ENCODE measurements at regions not wholly inside any gene's neighbourhood (a gene's known extent, or its start where the extent isn't known, plus 50 kb on each side); places are given as distances from the start of the nearest gene placed in this dataset.

DNA sequence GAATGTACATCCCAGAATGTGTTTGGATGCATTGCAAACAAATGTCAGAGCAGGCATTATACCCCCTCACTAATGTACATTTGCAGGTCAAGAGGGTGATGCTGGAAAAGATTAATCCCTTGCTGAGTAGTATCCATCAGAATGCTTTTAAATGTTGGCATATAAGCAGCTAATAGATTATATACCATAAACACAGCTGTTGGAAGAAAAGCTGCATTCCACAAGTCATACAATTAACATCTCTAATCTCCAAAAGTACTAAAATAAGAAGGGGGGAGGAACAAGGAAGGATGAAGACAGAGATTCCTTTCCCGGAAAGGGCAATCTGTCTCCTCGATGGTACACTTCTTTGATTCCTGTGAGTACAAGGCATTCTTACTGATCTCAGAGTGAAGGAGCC lies 445.7 kb upstream of the CDIN1 start:
- TF ChIP-seq, protein P1, sequence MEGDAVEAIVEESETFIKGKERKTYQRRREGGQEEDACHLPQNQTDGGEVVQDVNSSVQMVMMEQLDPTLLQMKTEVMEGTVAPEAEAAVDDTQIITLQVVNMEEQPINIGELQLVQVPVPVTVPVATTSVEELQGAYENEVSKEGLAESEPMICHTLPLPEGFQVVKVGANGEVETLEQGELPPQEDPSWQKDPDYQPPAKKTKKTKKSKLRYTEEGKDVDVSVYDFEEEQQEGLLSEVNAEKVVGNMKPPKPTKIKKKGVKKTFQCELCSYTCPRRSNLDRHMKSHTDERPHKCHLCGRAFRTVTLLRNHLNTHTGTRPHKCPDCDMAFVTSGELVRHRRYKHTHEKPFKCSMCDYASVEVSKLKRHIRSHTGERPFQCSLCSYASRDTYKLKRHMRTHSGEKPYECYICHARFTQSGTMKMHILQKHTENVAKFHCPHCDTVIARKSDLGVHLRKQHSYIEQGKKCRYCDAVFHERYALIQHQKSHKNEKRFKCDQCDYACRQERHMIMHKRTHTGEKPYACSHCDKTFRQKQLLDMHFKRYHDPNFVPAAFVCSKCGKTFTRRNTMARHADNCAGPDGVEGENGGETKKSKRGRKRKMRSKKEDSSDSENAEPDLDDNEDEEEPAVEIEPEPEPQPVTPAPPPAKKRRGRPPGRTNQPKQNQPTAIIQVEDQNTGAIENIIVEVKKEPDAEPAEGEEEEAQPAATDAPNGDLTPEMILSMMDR (IDR thresholded peaks at IDR 0.05; ENCODE audit: poor library complexity, severe bottlenecking), result no peak
- H3K27ac ChIP-seq (ENCODE audit: poor library complexity, severe bottlenecking), result no peak overlapping the region
- H3K27me3 ChIP-seq (ENCODE audit: insufficient read depth, poor library complexity, severe bottlenecking), result no peaks in the 10 kb centered on the region
- peak; percentile 43 for ATAC-seq (ENCODE audit: low read depth)
- no peak overlapping the region for H3K4me3 ChIP-seq (ENCODE audit: severe bottlenecking)
- H3K9me3 ChIP-seq (ENCODE audit: severe bottlenecking), result no peaks in the 10 kb centered on the region
- no peaks in the 10 kb centered on the region for H3K36me3 ChIP-seq (ENCODE audit: low read depth)
- H3K4me1 ChIP-seq (ENCODE audit: insufficient read depth, poor library complexity, severe bottlenecking), result peaks cover 14% of the 10 kb centered on the region
- DNase-seq (ENCODE audit: low spot score), result no peak

DNA sequence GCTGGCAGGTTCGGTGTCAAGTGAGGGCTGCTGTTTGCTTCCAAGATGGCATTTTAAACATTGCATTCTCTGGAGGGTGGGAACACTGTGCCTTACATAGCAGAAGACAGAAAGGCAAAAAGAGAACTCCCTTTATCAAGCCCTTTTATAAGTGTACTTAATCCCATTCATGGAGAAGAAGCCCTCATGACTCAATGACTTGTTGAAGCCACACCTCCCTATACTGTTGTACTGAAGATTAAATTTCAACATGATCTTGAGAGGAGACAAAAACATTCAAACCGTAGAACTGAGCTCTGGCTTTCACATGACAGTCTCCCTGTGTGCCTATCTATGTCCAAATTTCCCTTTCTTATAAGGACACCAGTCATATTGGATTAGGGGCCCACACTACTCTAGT lies 443.4 kb upstream of the CDIN1 start:
- H3K27ac ChIP-seq (ENCODE audit: poor library complexity, severe bottlenecking), result no peak overlapping the region
- ATAC-seq (ENCODE audit: low read depth), result 0 out of 3 replicates have a peak, but pooled peaks have one; percentile 10

DNA sequence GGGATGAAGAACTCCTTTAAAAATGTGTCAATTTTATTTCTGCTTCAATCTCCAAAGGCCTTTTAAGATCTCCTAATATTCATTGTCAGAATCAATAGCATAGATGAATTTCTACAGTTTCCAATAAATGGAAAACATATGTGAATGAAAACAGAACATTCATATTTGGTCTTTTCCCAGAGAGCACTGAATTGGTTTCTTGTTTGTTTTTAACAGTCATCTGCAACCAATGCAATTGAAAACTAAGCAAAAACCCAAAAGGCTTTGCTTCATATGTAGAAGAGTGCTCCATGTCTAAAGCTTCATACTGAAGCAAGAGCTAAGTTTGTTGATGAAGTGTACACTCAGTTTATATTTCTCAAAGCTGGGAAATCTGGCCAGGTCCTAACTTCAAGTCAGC lies 426.5 kb upstream of the CDIN1 start:
- DNase-seq (ENCODE audit: low spot score) (no peak), ATAC-seq (ENCODE audit: low read depth) (no peak)
- H3K4me1 ChIP-seq (ENCODE audit: insufficient read depth, poor library complexity, severe bottlenecking), result no peaks in the 10 kb centered on the region
- H3K27me3 ChIP-seq (ENCODE audit: insufficient read depth, poor library complexity, severe bottlenecking), result no peaks in the 10 kb centered on the region
- no peak overlapping the region for H3K27ac ChIP-seq (ENCODE audit: poor library complexity, severe bottlenecking)
- TF ChIP-seq, protein P1 (IDR thresholded peaks at IDR 0.05; ENCODE audit: poor library complexity, severe bottlenecking), result no peak
- H3K9me3 ChIP-seq (ENCODE audit: severe bottlenecking), result peaks cover 4% of the 10 kb centered on the region
- H3K4me3 ChIP-seq (ENCODE audit: severe bottlenecking), result no peak overlapping the region
- H3K36me3 ChIP-seq (ENCODE audit: low read depth), result no peaks in the 10 kb centered on the region

More for the DNA sequence above, 443.4 kb upstream of the CDIN1 start:
- no peak for DNase-seq (ENCODE audit: low spot score)
- no peaks in the 10 kb centered on the region for H3K9me3 ChIP-seq (ENCODE audit: severe bottlenecking)
- TF ChIP-seq, protein P1 (IDR thresholded peaks at IDR 0.05; ENCODE audit: poor library complexity, severe bottlenecking), result no peak
- H3K4me3 ChIP-seq (ENCODE audit: severe bottlenecking), result no peak overlapping the region
- H3K27me3 ChIP-seq (ENCODE audit: insufficient read depth, poor library complexity, severe bottlenecking), result no peaks in the 10 kb centered on the region
- H3K36me3 ChIP-seq (ENCODE audit: low read depth), result no peaks in the 10 kb centered on the region
- peaks cover 8% of the 10 kb centered on the region for H3K4me1 ChIP-seq (ENCODE audit: insufficient read depth, poor library complexity, severe bottlenecking)

DNA sequence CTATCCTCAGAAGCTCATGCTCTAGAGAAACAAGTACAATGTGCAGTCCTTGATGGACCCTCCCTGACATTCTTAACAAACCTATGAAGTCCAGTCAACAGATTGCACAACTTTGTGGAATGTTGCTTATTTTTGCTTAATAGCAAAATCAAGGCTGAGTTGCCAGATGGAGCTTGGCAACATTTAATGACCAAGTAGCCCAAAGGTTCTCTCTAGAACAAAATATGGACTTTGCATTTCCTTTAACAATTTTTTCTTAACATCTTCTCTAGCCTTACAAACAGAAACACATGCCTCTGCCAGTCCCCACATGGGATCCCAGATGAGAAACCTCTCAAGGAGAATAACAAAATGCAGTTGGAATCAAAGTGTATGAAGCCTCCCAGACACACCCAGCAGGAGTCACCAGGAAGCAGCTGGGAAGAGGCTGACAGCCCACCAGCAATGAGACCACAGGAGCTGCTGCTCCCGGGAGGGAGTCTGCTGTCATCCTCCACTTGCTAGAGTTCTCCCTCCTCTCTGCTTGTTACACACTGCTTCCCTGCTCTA lies 422.5 kb upstream of the CDIN1 start:
- no peaks in the 10 kb centered on the region for H3K27me3 ChIP-seq (ENCODE audit: insufficient read depth, poor library complexity, severe bottlenecking)
- no peak overlapping the region for H3K4me3 ChIP-seq (ENCODE audit: severe bottlenecking)
- DNase-seq (ENCODE audit: low spot score) (no peak), ATAC-seq (ENCODE audit: low read depth) (peak; percentile 52; the same call in 1 of the 3 replicates)
- no peak overlapping the region for H3K27ac ChIP-seq (ENCODE audit: poor library complexity, severe bottlenecking)
- no peaks in the 10 kb centered on the region for H3K36me3 ChIP-seq (ENCODE audit: low read depth)
- H3K9me3 ChIP-seq (ENCODE audit: severe bottlenecking), result no peaks in the 10 kb centered on the region
- TF ChIP-seq, protein P1 (IDR thresholded peaks at IDR 0.05; ENCODE audit: poor library complexity, severe bottlenecking), result no peak
- H3K4me1 ChIP-seq (ENCODE audit: insufficient read depth, poor library complexity, severe bottlenecking), result no peaks in the 10 kb centered on the region

DNA sequence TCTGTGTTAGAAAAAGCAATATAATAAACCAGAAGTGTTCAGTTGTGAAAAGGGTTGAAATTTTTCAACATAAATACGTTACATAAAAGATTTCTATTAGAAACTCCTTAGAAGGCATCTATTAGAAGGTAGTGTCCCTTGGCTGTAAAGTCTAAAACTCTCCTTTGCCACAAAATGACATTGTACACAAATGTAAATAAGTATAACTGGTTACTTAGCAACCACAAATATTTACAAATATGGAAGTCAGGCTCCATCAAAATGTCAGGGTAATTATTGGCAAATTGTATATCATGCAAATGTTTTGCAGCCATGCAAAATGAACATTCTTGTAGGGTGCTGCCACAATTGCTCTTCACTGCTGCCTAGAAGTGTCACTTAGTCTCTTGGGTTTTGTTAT lies 419.1 kb upstream of the CDIN1 start:
- no peaks in the 10 kb centered on the region for H3K36me3 ChIP-seq (ENCODE audit: low read depth)
- H3K4me3 ChIP-seq (ENCODE audit: severe bottlenecking), result no peak overlapping the region
- DNase-seq (ENCODE audit: low spot score) (no peak), ATAC-seq (ENCODE audit: low read depth) (no peak)
- no peaks in the 10 kb centered on the region for H3K4me1 ChIP-seq (ENCODE audit: insufficient read depth, poor library complexity, severe bottlenecking)
- TF ChIP-seq, protein P1 (IDR thresholded peaks at IDR 0.05; ENCODE audit: poor library complexity, severe bottlenecking), result no peak
- no peaks in the 10 kb centered on the region for H3K27me3 ChIP-seq (ENCODE audit: insufficient read depth, poor library complexity, severe bottlenecking)
- no peaks in the 10 kb centered on the region for H3K9me3 ChIP-seq (ENCODE audit: severe bottlenecking)
- no peak overlapping the region for H3K27ac ChIP-seq (ENCODE audit: poor library complexity, severe bottlenecking)
